ENCODE measurements at regions not wholly inside any gene's neighbourhood (a gene's known extent, or its start where the extent isn't known, plus 50 kb on each side); places are given as distances from the start of the nearest gene placed in this dataset.

GRCh38 chr2:62369541-62370202 is 136.3 kb downstream of the TMEM17 start:
- peak; percentile 65 for DNase-seq (ENCODE audit: low spot score)

GRCh38 chr2:62364791-62365528 is 141.0 kb downstream of the TMEM17 start:
- no peak for DNase-seq (ENCODE audit: low spot score)

GRCh38 chr2:62363166-62363565 is 142.8 kb downstream of the TMEM17 start:
- no peak for DNase-seq (ENCODE audit: low spot score)

- DNase-seq (ENCODE audit: low spot score), result peak; percentile 59
Observed at GRCh38 chr2:62362561-62362960, 143.4 kb downstream of the TMEM17 start.

- DNase-seq (ENCODE audit: low spot score), result no peak
Observed at GRCh38 chr2:62361964-62362363, 144.0 kb downstream of the TMEM17 start.

GRCh38 chr2:62354771-62355561 is 151.0 kb downstream of the TMEM17 start:
- peak; percentile 5 for DNase-seq (ENCODE audit: low spot score)

GRCh38 chr2:62352031-62352430 is 154.0 kb downstream of the TMEM17 start:
- DNase-seq (ENCODE audit: low spot score), result no peak

GRCh38 chr2:62349788-62350187 is 153.9 kb downstream of the B3GNT2 start:
- no peak for DNase-seq (ENCODE audit: low spot score)

- no peak for DNase-seq (ENCODE audit: low spot score)
Observed at GRCh38 chr2:62348700-62349099, 152.8 kb downstream of the B3GNT2 start.

GRCh38 chr2:62347563-62348270 is 151.8 kb downstream of the B3GNT2 start:
- DNase-seq (ENCODE audit: low spot score), result no peak

GRCh38 chr2:62344472-62344871 is 148.6 kb downstream of the B3GNT2 start:
- DNase-seq (ENCODE audit: low spot score), result peak; percentile 91

GRCh38 chr2:62343636-62344337 is 147.9 kb downstream of the B3GNT2 start:
- peak; percentile 12 for DNase-seq (ENCODE audit: low spot score)

- no peak for DNase-seq (ENCODE audit: low spot score)
Observed at GRCh38 chr2:62343206-62343605, 147.3 kb downstream of the B3GNT2 start.

GRCh38 chr2:62340994-62341484 is 145.1 kb downstream of the B3GNT2 start:
- DNase-seq (ENCODE audit: low spot score), result peak; percentile 90

- no peak for DNase-seq (ENCODE audit: low spot score)
Observed at GRCh38 chr2:62339837-62340236, 143.9 kb downstream of the B3GNT2 start.

GRCh38 chr2:62339413-62339812 is 143.5 kb downstream of the B3GNT2 start:
- DNase-seq (ENCODE audit: low spot score), result no peak

- no peak for DNase-seq (ENCODE audit: low spot score)
Observed at GRCh38 chr2:62338111-62338510, 142.2 kb downstream of the B3GNT2 start.

GRCh38 chr2:62337403-62337802 is 141.5 kb downstream of the B3GNT2 start:
- DNase-seq (ENCODE audit: low spot score), result no peak

GRCh38 chr2:62335612-62336011 is 139.7 kb downstream of the B3GNT2 start:
- DNase-seq (ENCODE audit: low spot score), result no peak

- DNase-seq (ENCODE audit: low spot score), result peak; percentile 9
Observed at GRCh38 chr2:62334440-62335058, 138.6 kb downstream of the B3GNT2 start.

GRCh38 chr2:62334009-62334408 is 138.1 kb downstream of the B3GNT2 start:
- no peak for DNase-seq (ENCODE audit: low spot score)

Measured in kidney tubule cell (primary cell).